PC-9 (cell line): ENCODE measurements at regions not wholly inside any gene's neighbourhood (a gene's known extent, or its start where the extent isn't known, plus 50 kb on each side); places are given as distances from the start of the nearest gene placed in this dataset.

Source experiments
- BruUV-seq: library from RNA; stranded (reverse); fragments of 400-500 nt; replicated peaks from 2 replicates; lab custom pipeline; 2021; lab: Mats Ljungman, UMichigan
- CTCF ChIA-PET: fragments of 300-600 bp; sonication (Branson Sonifier 250); formaldehyde crosslinking; loops from one replicate; lab custom pipeline; 2022; ENCODE audit warnings: antibody characterized with exemption; lab: Charles Lee
- POLR2A ChIA-PET: fragments of 300-600 bp; sonication (Branson Sonifier 250); formaldehyde crosslinking; loops from one replicate; lab custom pipeline; 2022; ENCODE audit warnings: antibody characterized with exemption; ENCODE audit not compliant: unreplicated experiment; lab: Charles Lee
- DNase-seq, 2 experiments: peaks; one replicate each; pipeline versions ENCODE4 v3.0.0 to v3.0.0-alpha.2; 2015 to 2022; ENCODE audit warnings: mixed read lengths in 1 of 2
- H2AFZ ChIP-seq: fragments of 200-600 bp; sonication (generic); 2 replicates; pipeline ENCODE4 v1.8.1; 2017; ENCODE audit warnings: antibody characterized with exemption
- H3F3A ChIP-seq: fragments of 200-600 bp; sonication (generic); 2 replicates; pipeline ENCODE4 v1.8.1; 2017; ENCODE audit warnings: antibody characterized with exemption, mild to moderate bottlenecking, low read depth; ENCODE audit not compliant: insufficient read depth
- H3K27ac ChIP-seq: fragments of 200-600 bp; sonication (generic); 2 replicates; pipeline ENCODE4 v1.6.1; 2016; ENCODE audit warnings: mixed run types
- H3K27me3 ChIP-seq: fragments of 200-600 bp; sonication (generic); 2 replicates; pipeline ENCODE4 v1.6.1; 2016; ENCODE audit warnings: low read depth, mixed run types; ENCODE audit not compliant: insufficient read depth
- H3K36me3 ChIP-seq: fragments of 200-600 bp; sonication (generic); 2 replicates; pipeline ENCODE4 v1.6.1; 2016; ENCODE audit warnings: low read depth, mixed run types
- H3K4me1 ChIP-seq: fragments of 200-600 bp; sonication (generic); replicated peaks from 2 replicates; pipeline ENCODE4 v1.6.1; 2016; ENCODE audit warnings: mixed run types; ENCODE audit not compliant: insufficient read depth
- H3K4me2 ChIP-seq: fragments of 200-600 bp; sonication (generic); 2 replicates; pipeline ENCODE4 v1.6.1; 2017; ENCODE audit warnings: mixed run types
- H3K4me3 ChIP-seq: fragments of 200-600 bp; sonication (generic); 2 replicates; pipeline ENCODE4 v1.6.1; 2016; ENCODE audit warnings: mixed run types
- H3K79me2 ChIP-seq: fragments of 200-600 bp; sonication (generic); 2 replicates; pipeline ENCODE4 v1.6.1; 2017; ENCODE audit warnings: low read depth, mixed run types
- H3K9me2 ChIP-seq: fragments of 200-600 bp; sonication (generic); 2 replicates; pipeline ENCODE4 v1.8.1; 2017; ENCODE audit warnings: mild to moderate bottlenecking; ENCODE audit not compliant: insufficient read depth
- H3K9me3 ChIP-seq: fragments of 200-600 bp; sonication (generic); 2 replicates; pipeline ENCODE4 v1.8.1; 2016; ENCODE audit warnings: low read depth; ENCODE audit not compliant: insufficient read depth
- H4K20me1 ChIP-seq: fragments of 200-600 bp; sonication (generic); 2 replicates; pipeline ENCODE4 v1.8.1; 2017; ENCODE audit not compliant: insufficient read depth
- EZH2 ChIP-seq: fragments of 200-600 bp; sonication (generic); IDR thresholded peaks from 2 replicates; pipeline ENCODE4 v1.8.0; 2017; ENCODE audit warnings: antibody characterized with exemption, low read depth
- intact Hi-C: fragments of 100-400 bp; cut with micrococcal nuclease; formaldehyde crosslinking; loops from one replicate; pipeline ENCODE4 v1.10.0; 2022; ENCODE audit not compliant: unreplicated experiment
- TF ChIP-seq, protein P1 (sequence below): fragments of 200-600 bp; sonication (generic); conservative IDR thresholded peaks from 2 replicates; pipeline ENCODE4 v1.6.1; 2017; ENCODE audit warnings: mixed run types, antibody characterized with exemption, mild to moderate bottlenecking, moderate library complexity

DNA sequence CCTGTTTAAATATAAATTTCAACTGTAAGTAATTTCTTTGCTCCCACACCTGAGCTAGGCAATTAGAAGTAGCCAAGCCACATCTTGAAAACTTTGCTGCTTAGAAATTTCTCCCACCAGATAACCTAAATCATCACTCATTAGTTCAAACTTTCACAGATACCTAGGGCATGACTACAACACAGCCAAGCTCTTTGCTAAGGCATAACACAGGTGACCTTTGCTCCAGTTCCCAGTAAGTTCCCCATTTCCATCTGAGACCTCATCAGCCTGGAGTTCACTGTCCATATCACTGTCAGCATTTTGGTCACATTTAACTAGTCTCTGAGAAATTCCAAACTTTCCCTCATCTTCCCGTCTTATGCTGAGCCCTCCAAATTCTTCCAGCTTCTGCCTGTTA, 79.8 kb upstream of the OPRM1 start:
- TF ChIP-seq, protein P1, sequence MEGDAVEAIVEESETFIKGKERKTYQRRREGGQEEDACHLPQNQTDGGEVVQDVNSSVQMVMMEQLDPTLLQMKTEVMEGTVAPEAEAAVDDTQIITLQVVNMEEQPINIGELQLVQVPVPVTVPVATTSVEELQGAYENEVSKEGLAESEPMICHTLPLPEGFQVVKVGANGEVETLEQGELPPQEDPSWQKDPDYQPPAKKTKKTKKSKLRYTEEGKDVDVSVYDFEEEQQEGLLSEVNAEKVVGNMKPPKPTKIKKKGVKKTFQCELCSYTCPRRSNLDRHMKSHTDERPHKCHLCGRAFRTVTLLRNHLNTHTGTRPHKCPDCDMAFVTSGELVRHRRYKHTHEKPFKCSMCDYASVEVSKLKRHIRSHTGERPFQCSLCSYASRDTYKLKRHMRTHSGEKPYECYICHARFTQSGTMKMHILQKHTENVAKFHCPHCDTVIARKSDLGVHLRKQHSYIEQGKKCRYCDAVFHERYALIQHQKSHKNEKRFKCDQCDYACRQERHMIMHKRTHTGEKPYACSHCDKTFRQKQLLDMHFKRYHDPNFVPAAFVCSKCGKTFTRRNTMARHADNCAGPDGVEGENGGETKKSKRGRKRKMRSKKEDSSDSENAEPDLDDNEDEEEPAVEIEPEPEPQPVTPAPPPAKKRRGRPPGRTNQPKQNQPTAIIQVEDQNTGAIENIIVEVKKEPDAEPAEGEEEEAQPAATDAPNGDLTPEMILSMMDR: no peak
- TF ChIP-seq EZH2: no peak
- H3K9me2 ChIP-seq: no peaks in the 10 kb centered on the region
- H4K20me1 ChIP-seq: no peaks in the 10 kb centered on the region
- no peaks in the 10 kb centered on the region for H3K27me3 ChIP-seq
- CTCF ChIA-PET: no interaction called here
- H3K4me1 ChIP-seq: no peaks in the 10 kb centered on the region
- intact Hi-C loops: no loop called here
- no peak overlapping the region for H3K4me3 ChIP-seq
- no peak overlapping the region for H3K4me2 ChIP-seq
- no TSS peak for BruUV-seq
- no peak overlapping the region for H2AFZ ChIP-seq
- no peaks in the 10 kb centered on the region for H3F3A ChIP-seq
- no peaks in the 10 kb centered on the region for H3K36me3 ChIP-seq
- no peaks in the 10 kb centered on the region for H3K9me3 ChIP-seq
- H3K79me2 ChIP-seq: no peaks in the 10 kb centered on the region
- H3K27ac ChIP-seq: no peak overlapping the region
- DNase-seq: no peak
- POLR2A ChIA-PET: no interaction called here

DNA sequence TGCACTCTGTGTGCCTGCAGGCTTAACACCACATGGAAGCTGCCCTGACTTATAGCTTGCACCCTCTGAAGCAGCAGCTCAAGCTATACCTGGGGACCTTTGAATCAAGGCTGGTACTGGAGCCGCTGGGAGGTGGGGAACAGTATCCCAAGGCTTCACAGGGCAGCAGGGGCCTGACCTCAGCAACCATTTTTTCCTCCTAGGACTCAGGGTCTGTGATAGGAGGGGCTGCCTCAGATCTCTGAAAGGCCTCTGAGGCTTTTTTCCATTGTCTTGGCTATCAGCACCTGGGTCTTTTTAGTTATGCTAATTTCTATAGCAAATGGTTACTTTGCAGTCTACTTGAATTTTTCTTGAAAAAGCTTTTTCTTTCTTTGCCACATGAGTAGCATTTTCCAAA, 80.2 kb upstream of the OPRM1 start:
- H3K4me2 ChIP-seq: no peak overlapping the region
- no TSS peak for BruUV-seq
- no peaks in the 10 kb centered on the region for H4K20me1 ChIP-seq
- ChIA-PET CTCF (no interaction called here), POLR2A (no interaction called here)
- no peaks in the 10 kb centered on the region for H3K9me3 ChIP-seq
- no peaks in the 10 kb centered on the region for H3K4me1 ChIP-seq
- no peaks in the 10 kb centered on the region for H3F3A ChIP-seq
- H3K36me3 ChIP-seq: no peaks in the 10 kb centered on the region
- no peak overlapping the region for H3K4me3 ChIP-seq
- H3K79me2 ChIP-seq: no peaks in the 10 kb centered on the region
- no peaks in the 10 kb centered on the region for H3K27me3 ChIP-seq
- TF ChIP-seq, protein P1: no peak
- TF ChIP-seq EZH2: no peak
- no peak for DNase-seq
- no peak overlapping the region for H2AFZ ChIP-seq
- intact Hi-C loops: no loop called here
- no peak overlapping the region for H3K27ac ChIP-seq
- no peaks in the 10 kb centered on the region for H3K9me2 ChIP-seq

DNA sequence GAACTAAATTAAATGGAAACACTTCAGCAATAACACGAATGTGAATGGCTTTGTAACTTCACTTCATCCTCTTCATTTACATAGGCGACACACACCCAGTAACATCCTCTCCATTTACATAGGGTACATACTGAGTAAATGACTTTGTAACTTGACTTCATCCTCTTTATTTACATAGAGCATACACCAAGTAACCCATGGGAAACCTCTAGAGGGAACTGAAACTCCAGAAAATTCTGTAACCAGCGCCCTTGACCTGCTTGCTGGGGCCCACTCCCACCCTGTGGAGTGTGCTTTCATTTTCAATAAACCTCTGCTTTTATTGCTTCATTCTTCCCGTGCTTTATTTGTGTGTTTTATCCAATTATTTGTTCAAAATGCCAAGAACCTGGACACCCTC, 81.6 kb upstream of the OPRM1 start:
- Histone ChIP-seq H3F3A (no peaks in the 10 kb centered on the region), H4K20me1 (no peaks in the 10 kb centered on the region), H3K27me3 (no peaks in the 10 kb centered on the region), H3K4me3 (no peak overlapping the region), H3K9me2 (no peaks in the 10 kb centered on the region), H3K36me3 (no peaks in the 10 kb centered on the region), H3K79me2 (no peaks in the 10 kb centered on the region), H3K9me3 (no peaks in the 10 kb centered on the region), H2AFZ (no peak overlapping the region), H3K4me1 (no peaks in the 10 kb centered on the region), H3K4me2 (no peak overlapping the region), H3K27ac (no peak overlapping the region)
- TF ChIP-seq, protein P1: no peak
- no peak for TF ChIP-seq EZH2
- ChIA-PET CTCF (no interaction called here), POLR2A (no interaction called here)
- intact Hi-C loops: no loop called here
- no TSS peak for BruUV-seq
- no peak for DNase-seq
